ENCODE measurements at regions not wholly inside any gene's neighbourhood (a gene's known extent, or its start where the extent isn't known, plus 50 kb on each side); places are given as distances from the start of the nearest gene placed in this dataset.
A peak's percentile ranks its signal among the peaks of the same experiment; 100 is the strongest.

DNA sequence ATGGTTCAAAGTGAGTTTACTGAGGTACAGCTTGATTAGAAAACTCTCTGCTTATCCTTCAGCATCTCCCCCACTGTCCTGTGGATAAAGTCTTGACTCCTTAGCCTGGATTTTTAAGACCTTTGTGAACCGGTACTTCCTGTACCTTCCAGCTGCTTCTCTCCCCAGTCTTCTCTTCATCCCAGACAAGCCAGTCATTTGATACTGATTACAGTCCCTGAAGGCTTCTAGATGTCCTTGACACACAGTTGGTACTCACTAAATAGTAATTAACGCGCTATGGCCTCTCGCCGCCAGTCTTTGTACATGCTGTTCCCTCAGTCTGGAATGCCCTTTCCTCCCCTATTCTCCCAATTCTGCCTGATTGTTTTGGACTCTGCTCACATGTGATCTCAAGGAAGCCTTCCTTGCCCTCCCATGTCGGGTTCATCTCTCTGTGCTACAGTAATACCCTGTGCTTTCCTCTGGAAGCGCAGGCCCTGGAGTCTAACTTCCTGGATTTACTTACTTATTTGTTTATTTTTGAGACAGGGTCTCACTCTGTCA is 50.6 kb upstream of the PTGR2 start:
- no peak for DNase-seq (ENCODE audit: low read depth in 1 of 2, low spot score in 1 of 2)

DNA sequence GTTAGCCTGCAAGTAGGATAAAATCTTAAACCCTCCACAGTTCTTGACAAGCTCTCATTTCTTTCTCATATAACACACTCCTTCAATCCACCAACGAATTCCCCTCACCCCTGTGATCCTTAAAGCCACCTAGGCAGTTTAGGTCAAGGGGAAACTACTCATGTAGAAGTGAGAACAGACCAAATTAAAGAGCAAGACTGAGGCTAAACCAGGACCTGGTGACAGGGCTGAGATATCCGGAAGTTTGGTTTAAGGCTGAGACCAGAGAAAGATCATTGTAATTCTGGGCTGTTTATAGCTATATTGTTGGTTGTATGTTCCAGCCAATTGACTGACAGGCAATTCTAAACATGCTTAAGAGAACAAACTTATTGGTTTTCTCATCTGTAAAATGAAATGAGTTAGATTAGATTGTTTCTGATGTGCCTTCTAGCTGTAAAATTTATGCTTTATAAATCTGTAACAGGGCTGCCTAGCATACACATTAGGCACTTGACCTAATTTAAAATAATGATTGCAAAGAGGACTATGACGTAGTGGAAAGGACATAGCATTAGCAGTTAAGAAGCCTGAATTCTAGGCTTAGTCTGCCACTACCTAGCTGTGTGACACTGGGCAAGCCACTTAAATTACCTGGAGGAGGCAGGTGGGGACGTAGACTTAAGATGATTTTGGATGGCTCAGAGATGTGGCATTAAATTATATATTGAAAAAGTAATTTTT is 53.9 kb upstream of the PTGR2 start:
- DNase-seq (ENCODE audit: low read depth in 1 of 2, low spot score in 1 of 2): no peak

DNA sequence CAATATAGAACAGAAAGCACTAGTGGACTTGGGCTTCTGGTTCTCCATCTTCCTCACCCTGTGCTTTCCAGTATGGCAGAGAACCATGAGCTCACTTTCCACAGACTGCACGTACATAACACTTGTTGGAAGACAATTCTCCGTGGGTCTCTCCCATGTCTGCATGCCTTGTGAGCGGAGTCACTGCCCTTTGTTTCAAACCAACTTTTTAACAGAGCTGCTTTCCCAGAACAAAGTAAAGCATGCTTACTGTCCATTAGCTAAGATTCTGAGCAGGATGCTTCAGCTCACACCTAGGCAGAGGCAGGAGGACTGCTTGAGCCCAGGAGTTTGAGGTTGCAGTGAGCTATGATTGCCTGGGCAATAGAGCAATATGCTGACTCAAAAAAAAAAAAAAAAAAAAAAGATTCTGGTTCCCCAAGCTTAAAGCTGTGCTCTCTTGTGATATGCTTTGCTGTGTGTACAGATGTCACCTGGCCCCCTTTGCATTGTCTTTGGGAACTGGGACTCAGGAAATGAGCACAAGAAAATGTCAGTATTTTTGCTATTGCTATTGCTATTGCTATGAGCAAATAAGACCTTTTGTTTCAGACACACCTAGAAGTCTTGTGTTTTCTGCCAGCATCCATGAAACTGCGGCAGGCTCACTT is 54.6 kb upstream of the PTGR2 start:
- DNase-seq (ENCODE audit: low read depth in 1 of 2, low spot score in 1 of 2): no peak

DNA sequence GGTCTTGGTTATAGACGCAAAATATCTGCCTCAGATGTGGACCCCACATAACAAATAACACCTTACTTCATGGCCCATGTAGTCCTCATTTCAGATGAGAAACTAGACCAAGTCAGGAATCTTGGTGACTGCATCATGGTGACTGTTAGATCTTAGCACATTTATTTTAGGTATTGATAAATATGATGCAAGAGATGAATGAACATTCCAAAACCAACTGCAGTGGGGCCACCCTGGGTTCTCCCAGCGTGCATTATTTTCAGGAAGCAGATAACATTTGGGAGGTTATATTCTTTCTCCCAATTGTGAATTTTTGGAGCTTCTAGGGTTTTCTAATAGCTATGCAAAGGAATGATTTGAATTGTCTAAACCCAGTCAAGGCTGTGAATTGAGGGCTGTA is 55.2 kb upstream of the PTGR2 start:
- DNase-seq (ENCODE audit: low read depth in 1 of 2, low spot score in 1 of 2): no peak

DNA sequence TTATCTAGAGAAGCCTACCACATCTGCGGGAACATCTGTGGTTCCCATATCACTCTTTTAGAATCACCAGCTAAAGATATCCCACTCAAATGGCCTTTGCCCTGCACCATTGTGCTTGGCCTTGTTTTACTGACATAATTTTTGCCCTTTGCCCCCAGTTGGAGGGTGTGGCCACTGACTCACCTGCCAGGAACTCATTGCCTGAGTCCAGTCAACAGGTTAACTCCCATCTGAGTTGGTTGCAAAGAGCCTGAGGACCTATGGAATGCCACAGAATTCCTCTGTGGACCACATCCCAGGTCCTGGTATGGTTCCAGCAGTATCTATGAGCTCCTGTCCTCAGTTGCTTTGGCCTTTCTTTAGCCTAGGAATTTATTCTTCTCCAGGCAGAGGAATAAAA is 55.7 kb upstream of the PTGR2 start:
- DNase-seq (ENCODE audit: low read depth in 1 of 2, low spot score in 1 of 2): no peak

DNA sequence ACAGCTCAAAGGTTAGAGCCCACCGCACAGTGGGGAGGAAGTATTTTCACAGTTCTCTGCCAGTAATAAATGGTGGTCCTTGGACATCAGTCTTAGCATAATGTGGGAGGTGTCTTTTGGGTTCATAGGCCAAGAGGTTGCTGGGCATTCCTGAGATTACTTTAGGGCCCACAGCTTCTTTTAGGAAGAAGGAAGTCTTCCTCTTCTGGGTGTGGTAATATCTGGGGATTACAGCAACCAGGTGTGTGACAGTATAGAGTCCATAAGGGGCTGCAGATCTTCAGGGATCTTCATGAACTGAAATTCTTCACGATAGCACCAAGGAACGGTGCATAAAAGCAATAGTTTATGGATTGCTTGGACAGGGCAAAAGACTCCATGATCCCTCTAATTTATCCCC is 56.2 kb upstream of the PTGR2 start:
- no peak for DNase-seq (ENCODE audit: low read depth in 1 of 2, low spot score in 1 of 2)

DNA sequence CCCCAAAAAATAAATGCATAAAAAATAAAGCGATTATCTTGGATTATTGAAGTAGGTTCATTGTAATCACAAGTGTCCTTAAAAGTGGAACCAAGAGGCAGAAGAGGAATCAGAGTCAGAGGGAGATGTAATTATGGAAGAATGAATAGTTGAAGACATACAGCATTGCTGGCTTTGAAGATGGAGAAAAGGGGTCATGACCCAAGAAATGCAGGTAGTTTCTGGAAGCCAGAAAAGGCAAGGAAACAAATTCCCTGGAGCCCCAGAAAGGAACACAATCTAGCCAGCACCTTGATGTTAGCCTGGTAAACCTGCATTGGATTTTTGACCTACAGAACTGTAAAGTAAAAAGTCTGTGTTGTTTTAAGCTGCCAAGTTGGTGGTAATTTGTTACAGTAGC is 57.5 kb upstream of the PTGR2 start:
- no peak for DNase-seq (ENCODE audit: low read depth in 1 of 2, low spot score in 1 of 2)

DNA sequence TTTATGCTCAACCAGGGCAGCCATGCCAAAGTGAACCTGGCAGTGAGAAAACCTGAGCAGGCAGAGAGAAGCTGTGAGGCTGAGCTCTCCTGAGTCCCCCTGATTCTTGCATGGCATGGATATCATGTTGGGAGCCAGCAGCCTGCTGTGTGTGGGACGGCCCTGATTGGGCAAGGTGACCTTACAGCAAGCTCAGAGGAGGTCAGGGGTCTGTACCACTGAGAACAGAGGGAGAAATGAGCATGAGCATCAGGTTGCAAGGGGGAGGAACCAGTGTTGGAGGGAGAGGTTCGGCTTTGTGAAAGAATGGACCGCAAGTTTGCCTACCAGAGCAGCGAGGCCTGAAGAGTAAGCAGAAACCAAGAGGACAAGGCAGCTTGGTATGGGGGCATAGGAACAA is 59.1 kb upstream of the PTGR2 start:
- DNase-seq (ENCODE audit: low read depth in 1 of 2, low spot score in 1 of 2): no peak

DNA sequence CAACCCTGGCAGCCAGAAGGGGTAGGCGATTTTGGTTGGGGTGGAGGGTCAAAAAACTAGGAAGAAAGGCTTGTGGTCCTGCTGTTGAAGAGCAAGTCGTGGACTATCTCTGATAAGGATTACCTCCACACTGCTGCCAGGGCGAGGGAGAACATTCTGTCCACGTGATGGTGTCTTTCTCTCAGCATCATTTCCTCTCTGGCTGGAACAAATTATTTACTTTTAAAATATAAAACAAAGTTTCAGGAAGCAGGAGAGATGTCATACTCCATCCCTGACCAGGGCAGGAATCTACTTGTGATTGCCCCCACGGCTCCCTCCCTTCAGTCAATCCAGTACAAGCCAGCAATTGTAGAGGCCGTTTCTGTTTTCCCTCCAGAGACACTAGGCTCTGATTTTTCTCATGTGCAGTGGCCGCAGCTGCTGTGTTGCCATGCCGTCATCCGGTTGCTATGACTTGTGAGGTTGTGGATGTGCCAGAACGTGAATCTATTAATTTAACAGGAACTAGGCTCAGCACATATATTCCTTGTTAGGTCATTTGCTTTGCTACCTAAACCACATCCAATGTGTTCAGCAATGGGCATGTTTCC is 61.5 kb upstream of the PTGR2 start:
- DNase-seq (ENCODE audit: low read depth in 1 of 2, low spot score in 1 of 2): no peak

DNA sequence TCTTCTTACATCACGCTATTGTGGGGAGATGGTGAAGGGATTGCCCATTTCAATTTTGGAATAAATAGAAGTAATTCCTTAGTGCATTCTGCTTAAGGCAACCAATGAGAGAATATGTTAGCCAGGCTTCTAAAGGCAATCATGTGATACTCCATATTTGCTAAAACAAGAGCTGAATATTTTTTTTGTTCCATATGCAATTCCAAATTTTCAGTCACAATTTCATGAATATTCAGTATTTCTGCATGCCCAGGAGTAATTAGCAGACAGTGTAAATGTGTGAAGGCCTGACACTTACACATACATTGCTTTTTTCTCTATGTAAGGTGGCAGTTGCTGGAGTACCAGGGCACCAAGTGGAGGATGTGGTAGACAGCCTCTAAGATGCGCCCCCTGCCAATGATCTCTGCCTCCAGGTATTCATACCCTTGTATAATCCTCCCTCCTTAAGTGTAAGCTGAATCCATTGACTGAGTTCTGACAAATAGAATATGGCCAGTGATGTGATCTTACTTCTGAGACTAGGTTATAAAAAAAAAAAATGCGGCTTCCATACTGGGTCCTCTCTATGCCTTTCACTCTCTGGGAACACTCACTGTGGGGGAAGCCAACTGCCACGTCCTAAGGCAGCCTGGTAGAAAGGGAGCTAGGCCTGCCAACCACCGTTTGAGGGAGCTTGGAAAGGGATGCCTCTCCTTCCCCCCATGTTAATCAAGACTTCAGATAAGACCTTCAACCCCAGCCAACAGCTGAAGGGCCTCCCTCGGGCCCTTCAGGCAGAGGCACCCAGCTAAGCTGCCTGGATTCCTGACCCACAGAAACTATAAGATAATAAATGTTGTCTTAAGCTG is 62.7 kb upstream of the PTGR2 start:
- no peak for DNase-seq (ENCODE audit: low read depth in 1 of 2, low spot score in 1 of 2)

DNA sequence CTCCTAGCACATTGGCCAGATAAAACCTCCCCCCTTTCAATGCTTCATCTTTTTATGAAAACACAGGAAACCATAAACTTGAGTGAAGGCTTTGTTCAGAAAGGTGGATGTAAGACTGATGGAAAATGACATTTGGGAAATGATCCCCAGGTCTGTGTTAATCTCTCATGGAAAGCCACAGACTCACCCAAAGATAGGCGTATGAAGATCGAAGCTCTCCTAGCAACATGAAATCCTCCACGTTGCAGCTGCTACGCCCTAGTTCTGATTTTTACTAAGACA is 63.4 kb upstream of the PTGR2 start:
- no peak for DNase-seq (ENCODE audit: low read depth in 1 of 2, low spot score in 1 of 2)

DNA sequence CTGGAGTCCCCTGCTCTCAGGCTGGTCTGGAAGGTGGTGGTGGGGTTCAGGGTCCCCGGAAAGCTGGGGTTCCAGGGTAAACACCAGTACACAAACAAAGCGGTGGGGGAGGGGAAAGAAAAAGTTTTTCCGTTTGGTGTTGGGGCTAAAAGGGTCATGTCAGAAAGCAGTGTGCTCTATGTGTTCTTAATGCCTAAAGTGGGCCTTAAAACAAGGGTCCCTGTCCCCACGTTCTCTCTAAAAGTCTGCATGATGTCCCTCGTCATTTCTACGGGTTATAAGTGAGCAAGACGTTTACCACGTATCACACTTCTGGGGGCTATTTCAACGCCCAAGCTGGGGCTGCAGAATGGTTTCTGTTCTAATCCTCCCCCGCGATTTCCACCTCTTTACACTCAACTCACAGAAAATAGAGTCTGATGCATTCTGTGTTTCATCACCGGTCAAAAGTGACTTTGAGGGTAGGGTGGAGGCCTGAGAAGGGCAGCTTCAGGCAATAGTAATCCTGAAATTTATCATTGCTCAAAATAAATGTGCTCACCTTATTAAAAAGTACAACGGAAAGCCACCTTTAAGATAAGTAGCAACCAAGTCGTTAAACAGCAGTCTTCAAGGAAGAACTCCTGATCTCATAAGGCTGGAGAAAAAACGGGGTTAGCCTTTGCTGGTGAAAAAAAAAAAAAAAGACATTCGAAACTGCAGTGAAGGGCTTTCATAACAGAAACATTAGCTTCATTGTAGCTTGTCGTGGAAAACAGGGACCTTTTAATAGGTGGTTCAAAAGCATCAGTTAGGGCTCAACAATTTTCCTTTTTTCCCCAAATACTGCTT is 63.9 kb upstream of the PTGR2 start:
- DNase-seq (ENCODE audit: low read depth in 1 of 2, low spot score in 1 of 2): no peak

DNA sequence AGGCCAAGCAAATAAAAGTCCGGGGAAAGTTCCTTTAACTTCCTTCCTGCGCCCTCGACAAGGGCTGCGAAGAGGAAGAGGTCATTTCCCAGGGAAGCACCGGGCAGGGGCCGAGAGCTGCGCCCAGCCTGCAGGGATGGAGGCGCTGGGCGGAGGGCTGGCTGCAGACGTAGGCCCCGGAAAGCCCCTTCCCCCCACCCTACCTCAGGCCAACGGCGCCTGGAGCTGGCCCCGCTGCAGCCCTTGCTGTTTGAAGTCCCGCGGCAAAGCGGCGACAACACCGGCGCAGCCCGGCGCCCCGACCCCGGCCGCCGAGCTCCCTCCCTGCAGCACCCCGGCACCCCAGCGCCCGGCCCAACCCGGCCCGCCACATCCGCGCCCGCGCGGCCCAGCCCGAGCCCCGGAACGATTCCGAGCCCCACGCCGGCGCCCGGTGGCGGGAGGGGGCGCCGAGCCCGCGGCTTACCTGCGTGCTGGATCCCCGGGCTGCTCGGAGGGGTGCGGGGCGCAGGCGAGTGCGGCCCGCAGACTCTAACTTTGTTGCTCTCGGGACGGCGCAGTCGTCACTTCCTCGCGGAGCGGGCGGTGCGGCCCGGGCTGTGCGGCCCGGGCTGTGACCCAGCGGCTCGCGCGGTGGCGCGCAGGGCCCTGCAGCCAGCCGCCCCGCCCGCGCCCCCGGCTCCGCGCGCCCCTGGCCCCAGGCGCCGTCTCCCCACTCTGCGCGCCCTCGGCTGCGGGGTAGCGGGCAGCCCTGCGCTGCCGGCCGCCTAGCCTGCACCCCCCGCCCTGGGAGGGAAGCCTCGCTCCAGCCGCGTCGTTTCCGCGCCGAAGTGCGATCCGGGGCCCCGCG is 64.8 kb upstream of the PTGR2 start:
- DNase-seq (ENCODE audit: low read depth in 1 of 2, low spot score in 1 of 2): peak; percentile 26 to 49

DNA sequence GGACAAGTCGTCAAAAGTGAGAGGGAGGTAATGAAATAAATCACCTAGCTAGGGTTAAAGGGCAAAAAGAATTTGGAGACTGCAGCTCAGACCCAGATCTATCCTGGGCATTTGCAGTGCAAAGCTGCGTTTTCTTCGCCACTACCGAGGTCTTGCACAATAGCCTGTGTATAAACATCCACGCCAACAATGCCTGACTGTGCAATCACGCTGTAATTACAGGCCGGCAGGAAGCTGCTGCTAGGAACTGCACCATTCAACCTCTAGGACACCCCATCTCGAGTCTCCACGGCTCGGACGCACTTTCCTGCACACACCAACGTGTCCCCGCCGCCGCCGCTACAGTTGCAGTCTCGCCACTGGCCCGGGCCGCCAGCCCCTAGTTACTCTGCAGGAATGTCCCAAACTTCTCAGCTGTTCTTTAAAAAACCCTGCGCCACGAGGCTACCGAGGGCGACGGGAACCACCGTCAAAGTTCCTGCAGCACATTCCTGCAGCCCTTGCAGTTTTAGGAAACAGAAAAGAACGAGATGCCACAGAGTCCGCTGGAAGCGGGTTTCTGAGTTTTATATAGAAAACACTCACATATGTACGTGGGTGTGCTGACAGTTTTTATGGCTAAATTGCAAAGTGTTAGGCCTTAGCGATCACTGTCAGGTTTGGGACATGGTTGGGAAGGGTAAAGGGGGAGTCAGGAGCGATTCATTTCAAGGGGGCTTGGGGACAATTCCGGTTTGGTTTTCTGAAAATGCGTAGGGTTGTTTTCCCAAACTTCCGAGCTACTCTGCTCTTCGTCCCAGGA is 65.6 kb upstream of the PTGR2 start:
- DNase-seq (ENCODE audit: low read depth in 1 of 2, low spot score in 1 of 2): peak; percentile 42 to 43

DNA sequence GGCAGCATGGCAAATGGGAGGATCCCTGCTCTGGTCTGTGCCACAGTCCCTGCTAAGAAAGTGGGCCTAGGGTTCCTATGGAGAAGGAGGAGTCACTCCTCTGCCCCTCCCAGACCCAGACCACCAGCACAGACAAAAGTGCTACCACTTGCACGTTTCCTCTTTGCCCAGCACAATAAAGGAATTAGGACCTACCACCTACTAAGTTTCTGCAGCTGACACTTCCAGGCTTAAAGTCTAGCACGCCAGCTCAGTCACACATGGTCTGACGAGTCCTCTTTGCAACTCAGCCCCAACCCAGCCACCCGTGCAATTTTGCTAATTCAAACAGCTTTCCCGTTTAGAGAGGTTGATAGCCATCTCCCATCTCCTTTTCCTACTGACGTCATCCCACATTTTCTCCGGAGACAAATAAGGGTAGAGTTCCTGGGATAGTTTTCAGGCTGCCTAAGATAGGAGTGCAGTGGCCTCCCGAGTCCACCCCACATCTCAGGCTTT is 66.2 kb upstream of the PTGR2 start:
- DNase-seq (ENCODE audit: low read depth in 1 of 2, low spot score in 1 of 2): no peak

DNA sequence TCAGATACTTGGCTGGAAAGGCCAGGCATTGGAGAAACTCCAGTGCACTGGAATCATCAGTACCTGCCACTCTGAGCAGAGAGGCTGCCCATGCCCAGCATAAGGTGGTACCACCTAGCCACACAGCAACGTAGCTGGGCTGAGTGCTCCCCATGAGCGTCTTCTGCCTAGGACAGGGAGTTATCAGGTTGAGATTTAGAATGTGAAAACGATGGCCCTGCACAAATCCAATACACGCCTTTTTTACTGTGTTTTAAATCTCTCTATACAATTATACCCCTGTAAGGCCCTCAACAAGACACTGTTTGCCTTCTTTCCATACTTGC is 66.7 kb upstream of the PTGR2 start:
- DNase-seq (ENCODE audit: low read depth in 1 of 2, low spot score in 1 of 2): no peak

DNA sequence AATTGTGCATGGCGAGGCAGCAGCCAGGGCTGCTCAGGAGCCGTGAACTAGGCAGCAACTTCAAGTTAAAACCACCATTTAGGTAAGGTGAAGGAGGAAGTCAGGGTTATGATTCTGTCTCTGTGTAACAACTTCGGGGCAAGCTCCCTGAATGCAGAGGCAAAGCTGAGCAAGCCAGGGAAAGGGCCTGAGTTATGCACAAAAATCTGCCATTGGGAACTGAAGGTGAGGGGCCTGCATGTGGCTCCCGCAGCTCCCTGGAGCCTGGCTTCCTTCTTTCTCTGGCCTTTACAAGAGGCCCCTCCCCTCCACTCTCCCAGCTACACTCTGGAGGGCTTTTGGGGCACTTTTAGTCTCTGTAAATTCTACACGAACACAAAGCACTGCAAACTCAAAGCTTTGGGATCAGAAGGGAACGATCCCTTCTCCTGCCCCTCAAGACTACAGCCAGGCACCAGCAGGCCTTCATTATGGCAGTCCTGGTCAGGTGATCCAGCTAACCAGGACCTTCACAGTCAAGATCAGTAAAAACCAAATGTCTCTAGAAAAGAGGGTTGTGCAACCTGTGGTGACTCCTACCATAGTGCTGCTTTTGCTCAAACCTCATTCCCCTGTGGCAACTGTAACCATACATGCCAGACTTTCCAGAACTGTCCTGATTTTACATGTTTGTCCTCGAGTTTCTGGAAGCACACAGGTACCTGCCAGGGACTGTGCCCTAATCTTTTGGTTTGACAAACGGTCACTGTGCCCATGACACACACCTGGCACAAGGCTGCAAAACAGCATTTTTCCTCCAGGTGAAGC is 67.2 kb upstream of the PTGR2 start:
- no peak for DNase-seq (ENCODE audit: low read depth in 1 of 2, low spot score in 1 of 2)

DNA sequence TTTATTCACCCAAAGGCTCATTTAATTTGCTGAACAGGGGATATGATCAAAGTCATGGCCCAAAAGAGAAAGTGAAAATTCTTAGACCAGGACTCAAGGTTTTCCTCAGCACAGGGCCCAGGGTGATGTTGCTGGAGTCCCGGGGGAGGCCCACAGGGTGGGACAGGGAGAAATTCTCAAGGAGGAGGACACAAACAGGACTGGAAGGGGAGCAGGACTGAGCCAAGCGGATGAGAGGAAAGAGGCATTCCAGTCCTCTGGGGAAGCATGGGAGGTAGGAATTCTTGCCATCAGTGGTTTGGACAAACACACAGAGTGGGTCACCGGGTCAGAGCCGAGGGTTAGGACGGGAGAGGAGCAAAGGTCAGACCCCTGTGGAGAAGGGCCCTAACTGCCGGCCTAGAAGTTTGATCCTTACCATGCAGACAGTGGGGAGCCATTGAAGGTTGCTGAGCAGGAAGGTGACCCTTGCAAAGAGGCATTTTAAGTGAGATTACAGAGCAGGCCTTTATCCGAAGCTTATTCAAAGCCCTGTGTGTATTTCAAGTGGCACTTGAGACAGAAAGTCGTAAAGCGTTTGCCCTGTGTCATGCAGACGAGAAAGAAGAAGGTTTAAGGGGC is 68.4 kb upstream of the PTGR2 start:
- no peak for DNase-seq (ENCODE audit: low read depth in 1 of 2, low spot score in 1 of 2)
